Naive thymus-derived CD8-positive, alpha-beta T cell (primary cell): ENCODE measurements at regions not wholly inside any gene's neighbourhood (a gene's known extent, or its start where the extent isn't known, plus 50 kb on each side); places are given as distances from the start of the nearest gene placed in this dataset.

ENCODE experiments used
- ATAC-seq, 2 donors: fragments of 150-1000 bp; cut with Tn5 transposase in 1 of 2; sonication (Bioruptor Pico), chemical (Tn5 transposase) in 1 of 2; 1 replicate in 1 of 2; 2 replicates in 1 of 2; pipeline ENCODE4 v1.10.0; 2021; ENCODE audit warnings: mild to moderate bottlenecking in 2 of 2, moderate library complexity in 2 of 2
- POLR2A ChIA-PET: fragments of 350-600 bp; sonication (Branson Sonifier 250); formaldehyde crosslinking; loops from one replicate; lab custom pipeline; 2021; ENCODE audit warnings: antibody characterized with exemption; lab: Charles Lee
- DNase-seq, 10 donors: peaks; one replicate each; pipeline versions ENCODE4 v3.0.0 to v3.0.0-alpha.2; 2020 to 2022
- H3K27ac Mint-ChIP-seq, 10 donors: one replicate each; pipeline ENCODE4 v1.8.0; 2020 to 2022; ENCODE audit warnings: mild to moderate bottlenecking in 10 of 10, mixed read lengths in 10 of 10, moderate library complexity in 4 of 10, inconsistent platforms in 1 of 10
- H3K27me3 Mint-ChIP-seq, 5 donors: one replicate each; pipeline ENCODE4 v1.8.0; 2021 to 2022; ENCODE audit warnings: mixed read lengths in 5 of 5
- H3K36me3 Mint-ChIP-seq, 3 donors: one replicate each; pipeline ENCODE4 v1.8.0; 2020 to 2022; ENCODE audit warnings: mixed read lengths in 3 of 3, mild to moderate bottlenecking in 2 of 3, inconsistent platforms in 1 of 3
- H3K4me1 Mint-ChIP-seq, 4 donors: one replicate each; pipeline ENCODE4 v1.8.0; 2021 to 2022; ENCODE audit warnings: mixed read lengths in 4 of 4
- H3K4me3 Mint-ChIP-seq, 10 donors: one replicate each; pipeline ENCODE4 v1.8.0; 2020 to 2022; ENCODE audit warnings: mild to moderate bottlenecking in 10 of 10, mixed read lengths in 10 of 10, moderate library complexity in 6 of 10, inconsistent platforms in 1 of 10
- H3K9me3 Mint-ChIP-seq, 9 donors: one replicate each; pipeline ENCODE4 v1.8.0; 2020 to 2022; ENCODE audit warnings: mixed read lengths in 9 of 9, mild to moderate bottlenecking in 3 of 9, inconsistent platforms in 1 of 9, moderate library complexity in 1 of 9

GRCh38 chr17:56021681-56022190 is 131.5 kb upstream of the ANKFN1 start:
- Mint-ChIP-seq H3K36me3 (no peaks in the 10 kb centered on the region), H3K4me1 (no peaks in the 10 kb centered on the region), H3K4me3 (no peak overlapping the region), H3K9me3 (no peaks in the 10 kb centered on the region), H3K27ac (no peak overlapping the region), H3K27me3 (peaks cover 0 to 42% (median 6%) of the 10 kb centered on the region in 5 donors)
- POLR2A ChIA-PET = interaction anchor here (1.3 kb wide), 1 partner anchor 12 kb away, joined by 3 read pairs; no protein-coding TSS in a partner anchor
- no peak for ATAC-seq
- no peak for DNase-seq

DNA sequence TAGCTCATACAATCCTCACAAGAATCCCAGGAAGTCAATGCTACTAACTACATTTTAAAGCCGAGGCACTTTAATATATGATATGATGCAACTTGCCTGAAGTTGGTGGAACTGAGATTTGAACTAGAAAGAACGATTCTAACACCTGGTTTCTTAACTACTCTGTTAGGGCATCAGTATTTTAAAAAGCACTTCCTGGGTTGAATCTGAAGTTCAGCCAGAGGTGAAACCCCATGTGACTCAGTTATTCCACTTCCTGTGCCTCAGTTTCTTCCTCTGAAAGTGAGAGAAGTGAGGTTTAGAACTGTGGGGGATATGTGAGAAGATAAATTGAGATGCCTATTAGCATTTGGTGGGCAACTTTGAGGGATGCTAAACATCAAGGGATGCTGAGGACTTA is 129.4 kb upstream of the ANKFN1 start:
- no peak overlapping the region for H3K4me3 Mint-ChIP-seq
- no peaks in the 10 kb centered on the region for H3K36me3 Mint-ChIP-seq
- H3K9me3 Mint-ChIP-seq = no peaks in the 10 kb centered on the region
- DNase-seq (no peak), ATAC-seq (no peak)
- peaks cover 0 to 21% (median 2%) of the 10 kb centered on the region in 5 donors for H3K27me3 Mint-ChIP-seq
- no peak overlapping the region for H3K27ac Mint-ChIP-seq
- no peaks in the 10 kb centered on the region for H3K4me1 Mint-ChIP-seq
- POLR2A ChIA-PET = no interaction called here

- H3K9me3 Mint-ChIP-seq = no peaks in the 10 kb centered on the region
These were observed 126.4 kb upstream of the ANKFN1 start for GRCh38 chr17:56026915-56027314.

DNA sequence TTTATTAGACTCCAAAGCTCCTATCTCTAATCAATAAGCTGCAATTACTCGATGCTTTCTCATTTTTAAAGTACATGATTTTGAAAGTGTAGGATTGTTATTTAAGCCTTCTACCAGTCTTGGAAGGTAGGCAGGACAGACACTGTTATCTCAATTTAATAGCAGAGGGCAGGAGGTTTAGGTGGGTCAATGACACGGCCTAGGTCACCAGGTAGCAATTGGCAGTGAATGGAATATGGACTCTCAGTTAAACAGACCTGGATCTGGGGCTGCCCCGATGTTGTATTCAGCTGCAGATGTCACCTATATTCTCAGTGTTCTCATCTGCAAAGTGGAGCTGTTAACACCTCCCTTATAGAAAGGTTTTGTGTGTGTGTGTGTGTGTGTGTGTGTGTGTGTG is 124.4 kb upstream of the ANKFN1 start:
- DNase-seq (no peak), ATAC-seq (no peak)
- no peaks in the 10 kb centered on the region for H3K9me3 Mint-ChIP-seq
- H3K27me3 Mint-ChIP-seq = peaks cover 3 to 20% (median 6%) of the 10 kb centered on the region in 5 donors
- no peak overlapping the region for H3K27ac Mint-ChIP-seq
- H3K4me1 Mint-ChIP-seq = peaks cover 0 to 5% (median 0%) of the 10 kb centered on the region in 4 donors
- no peak overlapping the region for H3K4me3 Mint-ChIP-seq
- no peaks in the 10 kb centered on the region for H3K36me3 Mint-ChIP-seq
- POLR2A ChIA-PET = no interaction called here

More at GRCh38 chr17:56026915-56027314, 126.4 kb upstream of the ANKFN1 start:
- peaks cover 3 to 11% (median 5%) of the 10 kb centered on the region in 5 donors for H3K27me3 Mint-ChIP-seq
- H3K4me1 Mint-ChIP-seq = peaks cover 0 to 5% (median 0%) of the 10 kb centered on the region in 4 donors
- no peak overlapping the region for H3K27ac Mint-ChIP-seq
- DNase-seq (no peak), ATAC-seq (no peak)
- no peaks in the 10 kb centered on the region for H3K36me3 Mint-ChIP-seq
- H3K4me3 Mint-ChIP-seq = no peak overlapping the region
- POLR2A ChIA-PET = no interaction called here

DNA sequence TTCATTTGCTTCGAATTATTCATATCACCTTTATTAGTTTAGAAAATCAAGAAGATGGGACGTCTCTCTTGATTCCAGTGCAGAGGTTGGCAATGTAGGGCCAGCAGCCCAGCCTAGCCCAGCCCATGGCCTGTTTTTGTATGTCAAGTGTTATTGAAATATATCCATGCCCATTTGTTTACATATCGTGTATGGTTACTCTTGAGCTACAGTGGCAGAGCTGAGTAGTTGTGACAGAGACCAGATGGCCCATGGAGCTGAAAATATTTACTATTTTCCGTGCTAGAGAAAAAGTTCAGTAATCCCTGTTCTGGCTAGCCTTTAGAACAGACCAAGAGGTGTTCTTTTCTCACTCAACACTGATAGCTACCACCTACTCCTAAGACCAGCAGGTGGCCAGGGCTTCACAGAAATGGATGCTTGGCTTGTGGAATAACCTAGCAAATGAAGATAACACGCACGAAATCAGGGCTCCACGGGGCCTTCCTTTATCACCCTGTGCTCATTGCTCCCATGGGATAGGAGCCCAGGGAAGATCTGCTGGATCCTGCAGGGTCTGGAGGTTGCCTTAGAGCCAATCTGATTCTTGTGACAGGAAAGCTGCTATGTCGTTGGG is 123.2 kb upstream of the ANKFN1 start:
- H3K27ac Mint-ChIP-seq = no peak overlapping the region
- H3K36me3 Mint-ChIP-seq = no peaks in the 10 kb centered on the region
- ATAC-seq (no peak), DNase-seq (no peak)
- H3K27me3 Mint-ChIP-seq = peaks cover 3 to 31% (median 11%) of the 10 kb centered on the region in 5 donors
- H3K4me1 Mint-ChIP-seq = peaks cover 0 to 5% (median 0%) of the 10 kb centered on the region in 4 donors
- POLR2A ChIA-PET = no interaction called here
- H3K4me3 Mint-ChIP-seq = no peak overlapping the region
- no peaks in the 10 kb centered on the region for H3K9me3 Mint-ChIP-seq

DNA sequence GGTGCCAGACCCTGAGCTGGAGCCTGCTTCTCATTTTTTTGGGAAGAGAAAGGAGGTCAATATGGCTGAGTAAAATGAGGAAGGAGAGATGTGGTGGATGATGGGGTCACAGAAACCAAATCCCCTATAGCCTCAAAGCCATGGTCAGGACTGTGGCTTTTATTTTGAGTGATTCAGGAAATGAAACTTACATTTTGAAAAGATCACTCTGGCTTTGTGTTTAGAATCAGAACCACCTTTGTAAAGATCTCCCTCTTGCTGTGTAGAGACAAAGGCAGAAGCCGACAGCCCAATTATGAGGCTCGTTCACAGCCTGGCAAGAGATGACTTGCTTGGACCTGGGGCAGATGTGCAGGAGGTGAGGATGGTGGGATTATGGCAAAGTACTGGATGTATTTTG is 121.6 kb upstream of the ANKFN1 start:
- peak overlapping the region in 1 of 10 donors; percentile 9 for H3K27ac Mint-ChIP-seq
- POLR2A ChIA-PET = no interaction called here
- no peak overlapping the region for H3K4me3 Mint-ChIP-seq
- H3K36me3 Mint-ChIP-seq = no peaks in the 10 kb centered on the region
- H3K4me1 Mint-ChIP-seq = peaks cover 0 to 5% (median 0%) of the 10 kb centered on the region in 4 donors
- ATAC-seq (no peak), DNase-seq (no peak)
- H3K27me3 Mint-ChIP-seq = peaks cover 5 to 37% (median 11%) of the 10 kb centered on the region in 5 donors
- H3K9me3 Mint-ChIP-seq = no peaks in the 10 kb centered on the region

DNA sequence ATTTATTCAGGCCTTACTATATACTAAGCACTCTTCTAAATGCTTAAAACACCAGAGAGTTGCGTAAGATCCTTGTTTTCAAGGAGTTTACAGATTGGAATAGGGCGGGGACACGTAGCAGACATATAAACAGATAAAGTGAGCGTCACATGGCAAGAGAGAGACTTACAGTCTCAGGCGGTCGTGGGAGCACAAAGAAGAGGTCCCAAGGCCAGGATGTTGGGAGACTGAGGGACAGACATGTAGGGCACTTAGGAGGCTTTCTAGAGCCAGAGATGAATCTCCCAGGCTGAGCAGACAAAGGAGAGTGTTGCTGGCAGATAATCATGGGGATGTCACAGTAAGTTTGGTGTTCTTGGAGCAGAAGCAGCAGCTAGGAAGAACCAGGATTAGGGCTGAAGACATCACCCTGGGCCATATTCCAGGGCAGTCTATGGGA is 119.1 kb upstream of the ANKFN1 start:
- H3K4me3 Mint-ChIP-seq = no peak overlapping the region
- H3K36me3 Mint-ChIP-seq = no peaks in the 10 kb centered on the region
- peaks cover 0 to 5% (median 0%) of the 10 kb centered on the region in 4 donors for H3K4me1 Mint-ChIP-seq
- POLR2A ChIA-PET = no interaction called here
- DNase-seq = no peak
- peaks cover 5 to 37% (median 11%) of the 10 kb centered on the region in 5 donors for H3K27me3 Mint-ChIP-seq
- peak overlapping the region in 1 of 10 donors; percentile 21 for H3K27ac Mint-ChIP-seq
- ATAC-seq = no peak
- no peaks in the 10 kb centered on the region for H3K9me3 Mint-ChIP-seq

DNA sequence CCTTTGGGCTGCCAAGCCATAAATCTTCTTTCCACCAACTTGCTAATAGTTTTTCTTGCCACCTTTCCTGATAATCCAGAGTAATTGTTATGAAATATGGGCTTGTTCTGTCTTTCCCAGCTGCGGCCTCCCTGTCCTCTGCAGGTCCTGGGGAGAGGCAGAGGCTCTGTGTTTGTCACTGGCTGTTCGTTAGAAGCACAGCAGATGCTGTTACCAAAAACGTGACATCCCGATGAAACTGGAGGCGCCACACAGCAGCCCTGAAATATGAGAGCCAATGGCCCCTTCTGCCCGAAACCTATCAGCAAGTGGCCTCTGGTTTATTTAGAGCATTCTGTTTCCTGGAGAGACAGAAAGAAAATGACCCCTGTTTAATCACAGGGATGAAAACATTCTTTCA is 115.1 kb upstream of the ANKFN1 start:
- DNase-seq = no peak
- H3K4me3 Mint-ChIP-seq = no peak overlapping the region
- ATAC-seq = no peak
- H3K27ac Mint-ChIP-seq = peak overlapping the region in 1 of 10 donors; percentile 49
- no peaks in the 10 kb centered on the region for H3K4me1 Mint-ChIP-seq
- no peaks in the 10 kb centered on the region for H3K36me3 Mint-ChIP-seq
- peaks cover 5 to 32% (median 10%) of the 10 kb centered on the region in 5 donors for H3K27me3 Mint-ChIP-seq
- POLR2A ChIA-PET = no interaction called here
- no peaks in the 10 kb centered on the region for H3K9me3 Mint-ChIP-seq

DNA sequence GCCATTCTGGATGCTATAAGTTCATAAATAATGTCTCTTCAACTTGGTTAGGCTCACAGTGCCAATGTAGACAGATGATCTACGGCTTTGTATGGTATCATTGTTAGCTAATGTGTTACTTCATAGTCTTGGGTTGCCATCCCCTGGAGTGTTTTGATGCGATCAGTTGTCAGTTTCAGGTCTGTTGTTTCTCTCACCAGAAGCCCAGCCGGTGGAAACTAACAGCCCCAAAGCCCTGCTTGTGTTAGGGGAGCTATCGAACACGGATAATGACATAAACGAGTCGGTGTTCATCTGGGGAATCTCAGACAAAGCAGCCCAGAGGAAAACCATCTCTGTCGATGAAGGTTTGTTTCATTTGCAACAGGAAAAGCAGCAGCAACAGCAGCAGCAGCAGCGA is 107.4 kb upstream of the ANKFN1 start:
- DNase-seq (no peak), ATAC-seq (no peak)
- Mint-ChIP-seq H3K27me3 (peaks cover 5 to 40% (median 17%) of the 10 kb centered on the region in 5 donors), H3K4me1 (no peaks in the 10 kb centered on the region), H3K36me3 (no peaks in the 10 kb centered on the region), H3K27ac (no peak overlapping the region), H3K4me3 (no peak overlapping the region), H3K9me3 (peaks cover 0 to 3% (median 0%) of the 10 kb centered on the region in 9 donors)
- POLR2A ChIA-PET = no interaction called here

DNA sequence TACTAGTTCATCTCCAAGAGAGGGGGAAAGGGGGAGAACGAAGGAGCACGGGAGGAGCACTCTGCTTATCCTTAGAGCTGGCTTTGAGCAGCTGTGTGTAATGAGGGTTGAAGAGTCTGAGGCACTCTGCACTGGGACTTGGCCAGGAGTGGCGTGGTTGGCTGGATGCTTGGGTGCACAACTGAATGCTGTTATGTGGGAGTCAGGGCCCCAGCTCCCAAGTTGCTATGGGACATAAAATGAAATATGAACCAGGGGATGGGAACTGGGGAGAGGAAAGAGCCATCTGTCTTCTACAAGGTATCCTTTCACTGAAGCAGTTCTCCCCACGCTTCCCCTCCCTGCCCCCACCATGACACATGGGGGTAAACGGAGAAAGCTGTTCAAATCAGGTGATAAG is 105.9 kb upstream of the ANKFN1 start:
- DNase-seq (no peak), ATAC-seq (no peak)
- Mint-ChIP-seq H3K4me1 (no peaks in the 10 kb centered on the region), H3K9me3 (peaks cover 0 to 6% (median 0%) of the 10 kb centered on the region in 9 donors), H3K27me3 (peaks cover 5 to 33% (median 17%) of the 10 kb centered on the region in 5 donors), H3K36me3 (no peaks in the 10 kb centered on the region), H3K4me3 (no peak overlapping the region), H3K27ac (peak overlapping the region in 1 of 10 donors; percentile 10)
- POLR2A ChIA-PET = no interaction called here

- Mint-ChIP-seq H3K4me1 (no peaks in the 10 kb centered on the region), H3K27ac (no peak overlapping the region), H3K9me3 (peaks cover 3 to 17% (median 7%) of the 10 kb centered on the region in 9 donors), H3K36me3 (peaks cover 0 to 5% (median 0%) of the 10 kb centered on the region in 3 donors), H3K27me3 (peaks cover under 1 to 27% (median 5%) of the 10 kb centered on the region in 5 donors), H3K4me3 (no peak overlapping the region)
- POLR2A ChIA-PET = no interaction called here
- DNase-seq (no peak), ATAC-seq (no peak)
These were observed 95.4 kb upstream of the ANKFN1 start for GRCh38 chr17:56057869-56058268.

- Mint-ChIP-seq H3K27ac (no peak overlapping the region), H3K4me1 (no peaks in the 10 kb centered on the region), H3K27me3 (peaks cover 0 to 31% (median 11%) of the 10 kb centered on the region in 5 donors), H3K9me3 (peaks cover 9 to 30% (median 17%) of the 10 kb centered on the region in 9 donors), H3K36me3 (peaks cover 0 to 22% (median 0%) of the 10 kb centered on the region in 3 donors), H3K4me3 (no peak overlapping the region)
- POLR2A ChIA-PET = no interaction called here
- DNase-seq = no peak
- no peak for ATAC-seq
These were observed 88.8 kb upstream of the ANKFN1 start for GRCh38 chr17:56064506-56064905.

- H3K4me1 Mint-ChIP-seq = peaks cover 0 to 6% (median 0%) of the 10 kb centered on the region in 4 donors
- POLR2A ChIA-PET = no interaction called here
- DNase-seq (no peak), ATAC-seq (no peak)
- H3K36me3 Mint-ChIP-seq = peaks cover 0 to 12% (median 0%) of the 10 kb centered on the region in 3 donors
- H3K4me3 Mint-ChIP-seq = no peak overlapping the region
- no peak overlapping the region for H3K27ac Mint-ChIP-seq
- H3K9me3 Mint-ChIP-seq = peaks cover 0 to 16% (median 6%) of the 10 kb centered on the region in 9 donors
- peaks cover 0 to 9% (median 3%) of the 10 kb centered on the region in 5 donors for H3K27me3 Mint-ChIP-seq
These were observed 78.8 kb upstream of the ANKFN1 start for GRCh38 chr17:56074361-56074890.
